ENCODE measurements at regions not wholly inside any gene's neighbourhood (a gene's known extent, or its start where the extent isn't known, plus 50 kb on each side); places are given as distances from the start of the nearest gene placed in this dataset.

DNA sequence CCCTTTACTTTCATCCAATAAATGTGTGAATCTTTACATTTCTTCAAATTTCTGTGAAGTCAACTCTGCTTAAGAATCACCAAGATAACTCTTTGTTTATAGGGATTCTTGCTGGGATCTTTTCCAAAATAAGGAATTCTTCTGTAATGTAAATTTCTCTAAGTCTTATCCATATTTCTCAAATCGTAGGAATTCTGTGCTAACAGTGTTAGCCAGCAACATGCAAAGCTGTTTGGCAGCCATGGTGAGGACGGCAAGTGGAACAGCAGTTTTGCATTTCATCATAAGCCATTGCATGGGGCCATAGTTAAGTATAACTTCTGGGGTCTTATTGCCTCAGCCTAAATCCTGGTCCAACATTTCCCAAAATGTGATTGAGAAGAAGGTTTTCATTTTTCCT, 310.5 kb upstream of the PRR16 start (continued):
- TF ChIP-seq, protein P1, sequence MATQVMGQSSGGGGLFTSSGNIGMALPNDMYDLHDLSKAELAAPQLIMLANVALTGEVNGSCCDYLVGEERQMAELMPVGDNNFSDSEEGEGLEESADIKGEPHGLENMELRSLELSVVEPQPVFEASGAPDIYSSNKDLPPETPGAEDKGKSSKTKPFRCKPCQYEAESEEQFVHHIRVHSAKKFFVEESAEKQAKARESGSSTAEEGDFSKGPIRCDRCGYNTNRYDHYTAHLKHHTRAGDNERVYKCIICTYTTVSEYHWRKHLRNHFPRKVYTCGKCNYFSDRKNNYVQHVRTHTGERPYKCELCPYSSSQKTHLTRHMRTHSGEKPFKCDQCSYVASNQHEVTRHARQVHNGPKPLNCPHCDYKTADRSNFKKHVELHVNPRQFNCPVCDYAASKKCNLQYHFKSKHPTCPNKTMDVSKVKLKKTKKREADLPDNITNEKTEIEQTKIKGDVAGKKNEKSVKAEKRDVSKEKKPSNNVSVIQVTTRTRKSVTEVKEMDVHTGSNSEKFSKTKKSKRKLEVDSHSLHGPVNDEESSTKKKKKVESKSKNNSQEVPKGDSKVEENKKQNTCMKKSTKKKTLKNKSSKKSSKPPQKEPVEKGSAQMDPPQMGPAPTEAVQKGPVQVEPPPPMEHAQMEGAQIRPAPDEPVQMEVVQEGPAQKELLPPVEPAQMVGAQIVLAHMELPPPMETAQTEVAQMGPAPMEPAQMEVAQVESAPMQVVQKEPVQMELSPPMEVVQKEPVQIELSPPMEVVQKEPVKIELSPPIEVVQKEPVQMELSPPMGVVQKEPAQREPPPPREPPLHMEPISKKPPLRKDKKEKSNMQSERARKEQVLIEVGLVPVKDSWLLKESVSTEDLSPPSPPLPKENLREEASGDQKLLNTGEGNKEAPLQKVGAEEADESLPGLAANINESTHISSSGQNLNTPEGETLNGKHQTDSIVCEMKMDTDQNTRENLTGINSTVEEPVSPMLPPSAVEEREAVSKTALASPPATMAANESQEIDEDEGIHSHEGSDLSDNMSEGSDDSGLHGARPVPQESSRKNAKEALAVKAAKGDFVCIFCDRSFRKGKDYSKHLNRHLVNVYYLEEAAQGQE (IDR thresholded peaks at IDR 0.05; ENCODE audit: low read depth, low read length) = no peak
- TF ChIP-seq EZH2phosphoT487 (IDR thresholded peaks at IDR 0.05; ENCODE audit: borderline replicate concordance, low read depth) (no peak), TAF1 (IDR thresholded peaks at IDR 0.05; ENCODE audit: borderline replicate concordance, low read depth, low read length) (no peak)
- TF ChIP-seq, protein P2, sequence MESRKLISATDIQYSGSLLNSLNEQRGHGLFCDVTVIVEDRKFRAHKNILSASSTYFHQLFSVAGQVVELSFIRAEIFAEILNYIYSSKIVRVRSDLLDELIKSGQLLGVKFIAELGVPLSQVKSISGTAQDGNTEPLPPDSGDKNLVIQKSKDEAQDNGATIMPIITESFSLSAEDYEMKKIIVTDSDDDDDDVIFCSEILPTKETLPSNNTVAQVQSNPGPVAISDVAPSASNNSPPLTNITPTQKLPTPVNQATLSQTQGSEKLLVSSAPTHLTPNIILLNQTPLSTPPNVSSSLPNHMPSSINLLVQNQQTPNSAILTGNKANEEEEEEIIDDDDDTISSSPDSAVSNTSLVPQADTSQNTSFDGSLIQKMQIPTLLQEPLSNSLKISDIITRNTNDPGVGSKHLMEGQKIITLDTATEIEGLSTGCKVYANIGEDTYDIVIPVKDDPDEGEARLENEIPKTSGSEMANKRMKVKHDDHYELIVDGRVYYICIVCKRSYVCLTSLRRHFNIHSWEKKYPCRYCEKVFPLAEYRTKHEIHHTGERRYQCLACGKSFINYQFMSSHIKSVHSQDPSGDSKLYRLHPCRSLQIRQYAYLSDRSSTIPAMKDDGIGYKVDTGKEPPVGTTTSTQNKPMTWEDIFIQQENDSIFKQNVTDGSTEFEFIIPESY (IDR thresholded peaks at IDR 0.05; ENCODE audit: borderline replicate concordance, low read depth) = no peak
- TF ChIP-seq, protein P3, sequence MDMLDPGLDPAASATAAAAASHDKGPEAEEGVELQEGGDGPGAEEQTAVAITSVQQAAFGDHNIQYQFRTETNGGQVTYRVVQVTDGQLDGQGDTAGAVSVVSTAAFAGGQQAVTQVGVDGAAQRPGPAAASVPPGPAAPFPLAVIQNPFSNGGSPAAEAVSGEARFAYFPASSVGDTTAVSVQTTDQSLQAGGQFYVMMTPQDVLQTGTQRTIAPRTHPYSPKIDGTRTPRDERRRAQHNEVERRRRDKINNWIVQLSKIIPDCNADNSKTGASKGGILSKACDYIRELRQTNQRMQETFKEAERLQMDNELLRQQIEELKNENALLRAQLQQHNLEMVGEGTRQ (IDR thresholded peaks at IDR 0.05; ENCODE audit: borderline replicate concordance, low read depth, low read length) = no peak

DNA sequence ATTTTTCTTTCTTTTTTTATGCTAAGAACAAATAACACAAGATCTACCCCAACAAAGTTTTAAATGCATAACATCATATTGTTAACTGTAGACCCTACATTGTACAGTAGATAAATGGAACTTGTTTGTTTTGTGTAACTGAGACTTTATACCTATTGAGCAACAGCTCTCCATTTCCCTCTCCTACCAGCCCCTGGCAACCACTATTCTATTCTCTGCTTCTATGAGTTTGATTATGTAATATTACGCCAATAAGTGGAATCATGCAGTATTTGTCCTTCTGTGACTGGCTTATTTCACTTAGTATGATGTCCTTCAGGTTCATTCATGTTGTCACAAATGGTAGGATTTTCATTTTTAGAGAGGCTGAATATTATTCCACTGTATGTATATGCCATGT, 308.2 kb upstream of the PRR16 start:
- WGBS (ENCODE audit: low lambda C conversion rate) = 80% methylated on average over 1 of the region's 1 CpG
- Histone ChIP-seq H3K9ac (no peak overlapping the region), H3K4me3 (ENCODE audit: low read depth in 2 of 2, low read length in 1 of 2) (no peak overlapping the region), H3K79me2 (ENCODE audit: insufficient read depth) (no peaks in the 10 kb centered on the region), H3F3A (replicated peaks; ENCODE audit: insufficient read depth) (peaks cover 8% of the 10 kb centered on the region), H2AFZ (ENCODE audit: low read depth) (no peak overlapping the region), H3K9me2 (no peaks in the 10 kb centered on the region), H3K4me1 (ENCODE audit: control insufficient read depth in 1 of 2, insufficient read depth in 2 of 2, low read depth in 1 of 2, low read length in 1 of 2) (peaks cover 3 to 5% of the 10 kb centered on the region in 2 experiments; a peak in 3 of 4 replicates), H3K9me3 (no peaks in the 10 kb centered on the region), H3K4me2 (no peak overlapping the region), H4K20me1 (ENCODE audit: insufficient read depth) (no peaks in the 10 kb centered on the region), H3K36me3 (replicated peaks in 1 of 2; ENCODE audit: control insufficient read depth in 1 of 2, insufficient read depth in 2 of 2, low read length in 1 of 2) (no peaks in the 10 kb centered on the region), H3K27me3 (ENCODE audit: insufficient read depth) (no peaks in the 10 kb centered on the region), H3K27ac (ENCODE audit: low read depth in 2 of 2, low read length in 1 of 2) (no peak overlapping the region)
- DNase-seq = no peak
- POLR2A ChIA-PET = no interaction called here
- CTCF ChIA-PET = no interaction called here
- no peak for TF ChIP-seq SMC3 (IDR thresholded peaks at IDR 0.05; ENCODE audit: low read depth, low read length)
- TF ChIP-seq, protein P4, sequence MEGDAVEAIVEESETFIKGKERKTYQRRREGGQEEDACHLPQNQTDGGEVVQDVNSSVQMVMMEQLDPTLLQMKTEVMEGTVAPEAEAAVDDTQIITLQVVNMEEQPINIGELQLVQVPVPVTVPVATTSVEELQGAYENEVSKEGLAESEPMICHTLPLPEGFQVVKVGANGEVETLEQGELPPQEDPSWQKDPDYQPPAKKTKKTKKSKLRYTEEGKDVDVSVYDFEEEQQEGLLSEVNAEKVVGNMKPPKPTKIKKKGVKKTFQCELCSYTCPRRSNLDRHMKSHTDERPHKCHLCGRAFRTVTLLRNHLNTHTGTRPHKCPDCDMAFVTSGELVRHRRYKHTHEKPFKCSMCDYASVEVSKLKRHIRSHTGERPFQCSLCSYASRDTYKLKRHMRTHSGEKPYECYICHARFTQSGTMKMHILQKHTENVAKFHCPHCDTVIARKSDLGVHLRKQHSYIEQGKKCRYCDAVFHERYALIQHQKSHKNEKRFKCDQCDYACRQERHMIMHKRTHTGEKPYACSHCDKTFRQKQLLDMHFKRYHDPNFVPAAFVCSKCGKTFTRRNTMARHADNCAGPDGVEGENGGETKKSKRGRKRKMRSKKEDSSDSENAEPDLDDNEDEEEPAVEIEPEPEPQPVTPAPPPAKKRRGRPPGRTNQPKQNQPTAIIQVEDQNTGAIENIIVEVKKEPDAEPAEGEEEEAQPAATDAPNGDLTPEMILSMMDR (IDR thresholded peaks at IDR 0.05) = no peak
- TF ChIP-seq NFIC (IDR thresholded peaks at IDR 0.05; ENCODE audit: borderline replicate concordance) = no peak
- TF ChIP-seq, protein P5, sequence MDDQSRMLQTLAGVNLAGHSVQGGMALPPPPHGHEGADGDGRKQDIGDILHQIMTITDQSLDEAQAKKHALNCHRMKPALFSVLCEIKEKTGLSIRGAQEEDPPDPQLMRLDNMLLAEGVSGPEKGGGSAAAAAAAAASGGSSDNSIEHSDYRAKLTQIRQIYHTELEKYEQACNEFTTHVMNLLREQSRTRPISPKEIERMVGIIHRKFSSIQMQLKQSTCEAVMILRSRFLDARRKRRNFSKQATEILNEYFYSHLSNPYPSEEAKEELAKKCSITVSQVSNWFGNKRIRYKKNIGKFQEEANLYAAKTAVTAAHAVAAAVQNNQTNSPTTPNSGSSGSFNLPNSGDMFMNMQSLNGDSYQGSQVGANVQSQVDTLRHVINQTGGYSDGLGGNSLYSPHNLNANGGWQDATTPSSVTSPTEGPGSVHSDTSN (IDR thresholded peaks at IDR 0.05) = no peak
- no peak for TF ChIP-seq RCOR1 (IDR thresholded peaks at IDR 0.05; ENCODE audit: low read length)
- no peak for TF ChIP-seq GATA2 (CRISPR knock-in tag; IDR thresholded peaks at IDR 0.05)
- no peak for TF ChIP-seq POLR2AphosphoS5 (IDR thresholded peaks at IDR 0.05; ENCODE audit: low read depth, low read length)
- no peak for TF ChIP-seq TAF1 (IDR thresholded peaks at IDR 0.05; ENCODE audit: borderline replicate concordance, low read depth, low read length)
- TF ChIP-seq FOSL2 (IDR thresholded peaks at IDR 0.05; ENCODE audit: borderline replicate concordance, low read depth) = no peak
- TF ChIP-seq, protein P3 (IDR thresholded peaks at IDR 0.05; ENCODE audit: borderline replicate concordance, low read depth, low read length) = no peak
- TF ChIP-seq, protein P2 (IDR thresholded peaks at IDR 0.05; ENCODE audit: borderline replicate concordance, low read depth) = no peak
- TF ChIP-seq, protein P6, sequence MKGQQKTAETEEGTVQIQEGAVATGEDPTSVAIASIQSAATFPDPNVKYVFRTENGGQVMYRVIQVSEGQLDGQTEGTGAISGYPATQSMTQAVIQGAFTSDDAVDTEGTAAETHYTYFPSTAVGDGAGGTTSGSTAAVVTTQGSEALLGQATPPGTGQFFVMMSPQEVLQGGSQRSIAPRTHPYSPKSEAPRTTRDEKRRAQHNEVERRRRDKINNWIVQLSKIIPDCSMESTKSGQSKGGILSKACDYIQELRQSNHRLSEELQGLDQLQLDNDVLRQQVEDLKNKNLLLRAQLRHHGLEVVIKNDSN (IDR thresholded peaks at IDR 0.05; ENCODE audit: borderline replicate concordance, low read depth) = no peak
- TF ChIP-seq EZH2phosphoT487 (IDR thresholded peaks at IDR 0.05; ENCODE audit: borderline replicate concordance, low read depth) = no peak
